Astrocyte (in vitro differentiated cells and primary cell): ENCODE measurements at regions not wholly inside any gene's neighbourhood (a gene's known extent, or its start where the extent isn't known, plus 50 kb on each side); places are given as distances from the start of the nearest gene placed in this dataset.
A peak's percentile ranks its signal among the peaks of the same experiment; 100 is the strongest.

ENCODE experiments used
- DNase-seq: peaks from one replicate; pipeline ENCODE4 v3.0.0-alpha.2; 2010; ENCODE audit warnings: low read depth
- FAIRE-seq: peaks from 2 replicates; lab custom pipeline; 2011; peaks lifted over from hg19 to GRCh38; lab: Jason Lieb, UNC
- H2AFZ ChIP-seq: 2 replicates; pipeline ENCODE4 v1.6.0; 2012; ENCODE audit warnings: low read depth, low read length, inconsistent platforms
- H3K27ac ChIP-seq: 2 replicates; pipeline ENCODE4 v1.5.1; 2011; ENCODE audit warnings: low read depth, low read length, inconsistent platforms
- H3K27me3 ChIP-seq: 2 replicates; pipeline ENCODE4 v1.6.0; 2011; ENCODE audit warnings: low read length, inconsistent platforms; ENCODE audit not compliant: insufficient read depth
- H3K36me3 ChIP-seq: 2 replicates; pipeline ENCODE4 v1.5.1; 2011; ENCODE audit warnings: low read length, inconsistent platforms; ENCODE audit not compliant: insufficient read depth
- H3K4me1 ChIP-seq: 2 replicates; pipeline ENCODE4 v1.5.1; 2011; ENCODE audit warnings: low read length, inconsistent platforms; ENCODE audit not compliant: insufficient read depth
- H3K4me2 ChIP-seq: 2 replicates; pipeline ENCODE4 v1.6.0; 2012; ENCODE audit warnings: low read length, inconsistent platforms
- H3K4me3 ChIP-seq: 2 replicates; pipeline ENCODE4 v1.5.1; 2011; ENCODE audit warnings: low read depth, mild to moderate bottlenecking, low read length, inconsistent platforms; ENCODE audit not compliant: insufficient read depth
- H3K79me2 ChIP-seq: 2 replicates; pipeline ENCODE4 v1.6.0; 2012; ENCODE audit warnings: mild to moderate bottlenecking, low read length, inconsistent platforms; ENCODE audit not compliant: insufficient read depth
- H3K9ac ChIP-seq: 2 replicates; pipeline ENCODE4 v1.6.0; 2012; ENCODE audit warnings: mild to moderate bottlenecking, low read length, inconsistent platforms
- H3K9me3 ChIP-seq: 2 replicates; pipeline ENCODE4 v1.5.1; 2012; ENCODE audit warnings: low read depth, mild to moderate bottlenecking, low read length, inconsistent platforms; ENCODE audit not compliant: insufficient read depth
- H4K20me1 ChIP-seq: 2 replicates; pipeline ENCODE4 v1.6.0; 2012; ENCODE audit warnings: low read length, inconsistent platforms; ENCODE audit not compliant: insufficient read depth
- H3K27ac Mint-ChIP-seq: one replicate; pipeline ENCODE4 v1.8.0; 2021; ENCODE audit warnings: mild to moderate bottlenecking, mixed read lengths; ENCODE audit not compliant: unreplicated experiment
- H3K27me3 Mint-ChIP-seq: one replicate; pipeline ENCODE4 v1.8.0; 2021; ENCODE audit warnings: low read depth, mixed read lengths; ENCODE audit not compliant: unreplicated experiment
- H3K36me3 Mint-ChIP-seq: one replicate; pipeline ENCODE4 v1.8.0; 2021; ENCODE audit warnings: low read depth, mixed read lengths; ENCODE audit not compliant: unreplicated experiment
- H3K4me1 Mint-ChIP-seq: one replicate; pipeline ENCODE4 v1.8.0; 2021; ENCODE audit warnings: low read depth, mixed read lengths; ENCODE audit not compliant: unreplicated experiment
- H3K4me3 Mint-ChIP-seq: one replicate; pipeline ENCODE4 v1.8.0; 2021; ENCODE audit warnings: mild to moderate bottlenecking, moderate library complexity, mixed read lengths; ENCODE audit not compliant: unreplicated experiment
- H3K9me3 Mint-ChIP-seq: one replicate; pipeline ENCODE4 v1.8.0; 2021; ENCODE audit warnings: mild to moderate bottlenecking, mixed read lengths; ENCODE audit not compliant: unreplicated experiment
- EZH2 ChIP-seq: IDR thresholded peaks from 2 replicates; pipeline ENCODE4 v1.6.1; 2012; ENCODE audit warnings: mild to moderate bottlenecking, low read length, inconsistent platforms; ENCODE audit not compliant: insufficient read depth
- TF ChIP-seq, protein P1 (sequence below): IDR thresholded peaks from 2 replicates; pipeline ENCODE4 v1.5.1; 2011; ENCODE audit warnings: low read depth, mild to moderate bottlenecking, inconsistent platforms, low read length, moderate library complexity; ENCODE audit not compliant: insufficient read depth

DNA sequence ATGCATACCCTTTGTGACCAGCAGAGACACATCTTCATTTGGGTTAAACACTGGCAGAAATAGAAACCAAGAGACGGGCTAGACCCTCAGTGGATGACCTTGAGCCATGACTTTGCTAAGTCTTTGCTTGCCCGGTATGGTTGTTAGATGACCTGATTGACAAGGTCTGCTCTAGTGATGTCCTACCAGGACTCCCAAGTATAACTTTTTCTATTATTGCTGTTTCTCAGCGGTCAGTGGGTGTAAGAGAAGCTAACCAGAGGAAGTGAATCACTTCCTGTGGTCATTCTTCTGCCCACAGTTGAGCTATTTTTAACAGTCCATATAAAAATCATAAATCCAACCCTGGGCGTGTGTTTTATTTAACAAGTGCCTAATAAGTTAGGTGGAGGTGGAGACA lies 126.2 kb upstream of the ETS2 start:
- peaks cover 2% of the 10 kb centered on the region for H3K36me3 Mint-ChIP-seq
- no peak overlapping the region for H3K27ac ChIP-seq
- H3K27me3 ChIP-seq: peaks cover 53% of the 10 kb centered on the region
- H3K9ac ChIP-seq: no peak overlapping the region
- peaks cover 20% of the 10 kb centered on the region for H3K4me1 Mint-ChIP-seq
- no peaks in the 10 kb centered on the region for H3K9me3 ChIP-seq
- peaks cover 70% of the 10 kb centered on the region for H3K27me3 Mint-ChIP-seq
- no peaks in the 10 kb centered on the region for H3K36me3 ChIP-seq
- H3K79me2 ChIP-seq: no peaks in the 10 kb centered on the region
- no peaks in the 10 kb centered on the region for H4K20me1 ChIP-seq
- peak; percentile 83 for DNase-seq
- TF ChIP-seq, protein P1, sequence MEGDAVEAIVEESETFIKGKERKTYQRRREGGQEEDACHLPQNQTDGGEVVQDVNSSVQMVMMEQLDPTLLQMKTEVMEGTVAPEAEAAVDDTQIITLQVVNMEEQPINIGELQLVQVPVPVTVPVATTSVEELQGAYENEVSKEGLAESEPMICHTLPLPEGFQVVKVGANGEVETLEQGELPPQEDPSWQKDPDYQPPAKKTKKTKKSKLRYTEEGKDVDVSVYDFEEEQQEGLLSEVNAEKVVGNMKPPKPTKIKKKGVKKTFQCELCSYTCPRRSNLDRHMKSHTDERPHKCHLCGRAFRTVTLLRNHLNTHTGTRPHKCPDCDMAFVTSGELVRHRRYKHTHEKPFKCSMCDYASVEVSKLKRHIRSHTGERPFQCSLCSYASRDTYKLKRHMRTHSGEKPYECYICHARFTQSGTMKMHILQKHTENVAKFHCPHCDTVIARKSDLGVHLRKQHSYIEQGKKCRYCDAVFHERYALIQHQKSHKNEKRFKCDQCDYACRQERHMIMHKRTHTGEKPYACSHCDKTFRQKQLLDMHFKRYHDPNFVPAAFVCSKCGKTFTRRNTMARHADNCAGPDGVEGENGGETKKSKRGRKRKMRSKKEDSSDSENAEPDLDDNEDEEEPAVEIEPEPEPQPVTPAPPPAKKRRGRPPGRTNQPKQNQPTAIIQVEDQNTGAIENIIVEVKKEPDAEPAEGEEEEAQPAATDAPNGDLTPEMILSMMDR: no peak
- no peak for TF ChIP-seq EZH2
- peak overlapping the region; percentile 32 for H3K4me3 ChIP-seq
- no peak for FAIRE-seq
- H3K27ac Mint-ChIP-seq: peak overlapping the region; percentile 23
- H3K4me2 ChIP-seq: peak overlapping the region; percentile 77
- no peak overlapping the region for H2AFZ ChIP-seq
- peaks cover 17% of the 10 kb centered on the region for H3K4me1 ChIP-seq
- H3K4me3 Mint-ChIP-seq: no peak overlapping the region
- H3K9me3 Mint-ChIP-seq: peaks cover 15% of the 10 kb centered on the region

DNA sequence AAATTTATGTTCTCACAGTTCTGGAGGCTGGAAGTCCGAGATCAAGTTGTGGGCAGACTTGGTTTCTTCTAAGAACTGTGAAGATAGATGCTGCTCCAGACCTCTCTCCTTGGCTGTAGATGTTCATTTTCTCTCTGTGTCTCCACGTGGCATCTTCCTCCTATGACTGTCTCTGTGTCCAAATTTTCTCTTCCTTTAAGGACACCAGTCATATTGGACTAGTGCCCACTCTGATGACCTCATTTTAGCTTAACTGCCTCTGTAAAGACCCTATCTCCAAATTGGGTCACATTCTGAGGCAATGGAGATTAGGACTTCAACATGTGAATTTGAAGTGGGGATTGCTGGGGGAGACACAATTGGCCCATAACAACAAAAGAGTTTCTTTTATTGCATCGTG lies 125.3 kb upstream of the ETS2 start:
- H3K4me3 ChIP-seq: no peak overlapping the region
- no peak overlapping the region for H2AFZ ChIP-seq
- H3K9me3 ChIP-seq: no peaks in the 10 kb centered on the region
- Mint-ChIP-seq H3K4me3 (no peak overlapping the region), H3K27ac (no peak overlapping the region), H3K36me3 (peaks cover 2% of the 10 kb centered on the region), H3K4me1 (peaks cover 20% of the 10 kb centered on the region), H3K9me3 (peaks cover 15% of the 10 kb centered on the region), H3K27me3 (peaks cover 70% of the 10 kb centered on the region)
- H3K4me2 ChIP-seq: peak overlapping the region; percentile 77
- peak; percentile 4 for DNase-seq
- H3K4me1 ChIP-seq: peaks cover 17% of the 10 kb centered on the region
- no peaks in the 10 kb centered on the region for H3K79me2 ChIP-seq
- peaks cover 51% of the 10 kb centered on the region for H3K27me3 ChIP-seq
- no peak overlapping the region for H3K27ac ChIP-seq
- no peaks in the 10 kb centered on the region for H4K20me1 ChIP-seq
- no peak for TF ChIP-seq EZH2
- TF ChIP-seq, protein P1: no peak
- no peak overlapping the region for H3K9ac ChIP-seq
- H3K36me3 ChIP-seq: no peaks in the 10 kb centered on the region
- no peak for FAIRE-seq

DNA sequence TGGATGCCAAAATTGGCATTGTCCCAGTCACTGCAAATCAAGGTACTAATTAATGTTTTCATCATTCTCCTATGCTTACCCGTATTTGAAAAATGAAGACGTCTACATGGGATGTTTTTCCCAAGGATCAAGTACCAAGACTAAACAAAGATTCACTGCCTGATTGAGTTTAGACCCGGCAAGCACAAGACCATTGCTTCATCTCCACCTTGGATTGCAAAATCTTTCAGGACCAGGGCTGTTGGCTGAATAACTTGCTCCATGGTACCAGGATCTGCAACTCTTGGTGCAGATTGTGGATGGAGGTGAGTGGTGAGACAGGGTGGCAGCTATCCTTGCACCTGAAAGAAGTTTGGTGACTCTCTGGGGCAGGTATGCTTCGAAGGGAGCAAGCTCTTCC lies 122.5 kb upstream of the ETS2 start:
- peaks cover 12% of the 10 kb centered on the region for H3K4me1 Mint-ChIP-seq
- no peaks in the 10 kb centered on the region for H4K20me1 ChIP-seq
- peaks cover 2% of the 10 kb centered on the region for H3K36me3 Mint-ChIP-seq
- H3K27ac Mint-ChIP-seq: no peak overlapping the region
- H3K4me1 ChIP-seq: peaks cover 17% of the 10 kb centered on the region
- H3K9me3 Mint-ChIP-seq: peaks cover 19% of the 10 kb centered on the region
- H3K27ac ChIP-seq: no peak overlapping the region
- peaks cover 43% of the 10 kb centered on the region for H3K27me3 ChIP-seq
- no peaks in the 10 kb centered on the region for H3K79me2 ChIP-seq
- H3K4me3 ChIP-seq: no peak overlapping the region
- no peak overlapping the region for H3K4me2 ChIP-seq
- DNase-seq (no peak), FAIRE-seq (no peak)
- no peaks in the 10 kb centered on the region for H3K36me3 ChIP-seq
- TF ChIP-seq EZH2: no peak
- TF ChIP-seq, protein P1: no peak
- peaks cover 69% of the 10 kb centered on the region for H3K27me3 Mint-ChIP-seq
- H3K4me3 Mint-ChIP-seq: no peak overlapping the region
- no peak overlapping the region for H3K9ac ChIP-seq
- H2AFZ ChIP-seq: no peak overlapping the region
- no peaks in the 10 kb centered on the region for H3K9me3 ChIP-seq
